BJ (cell line): ENCODE measurements at regions not wholly inside any gene's neighbourhood (a gene's known extent, or its start where the extent isn't known, plus 50 kb on each side); places are given as distances from the start of the nearest gene placed in this dataset.

Experiments
- CTCF ChIA-PET: fragments of 350-600 bp; formaldehyde crosslinking; extraction: SDS; loops from one replicate; lab custom pipeline; 2021; ENCODE audit warnings: antibody characterized with exemption, inconsistent platforms; lab: Yijun Ruan, JAX
- POLR2A ChIA-PET: fragments of 300-600 bp; sonication (Branson Sonifier 250); formaldehyde crosslinking; extraction: SDS; loops from one replicate; lab custom pipeline; 2021; ENCODE audit warnings: antibody characterized with exemption; lab: Charles Lee
- DNase-seq: peaks from one replicate; pipeline ENCODE4 v3.0.0-alpha.2; 2011; ENCODE audit warnings: low read depth
- H3K27me3 ChIP-seq: 2 replicates; pipeline ENCODE4 v1.6.0; 2011; ENCODE audit warnings: low read length; ENCODE audit not compliant: control insufficient read depth, insufficient read depth
- H3K36me3 ChIP-seq: 2 replicates; pipeline ENCODE4 v1.5.1; 2011; ENCODE audit warnings: low read length; ENCODE audit not compliant: control insufficient read depth, insufficient read depth
- H3K4me3 ChIP-seq: 2 replicates; pipeline ENCODE4 v1.5.1; 2011; ENCODE audit warnings: low read depth, mild to moderate bottlenecking, control low read depth, low read length
- TF ChIP-seq, protein P1 (sequence below): IDR thresholded peaks from 2 replicates; pipeline ENCODE4 v1.5.1; 2011; ENCODE audit warnings: low read depth, mild to moderate bottlenecking, control low read depth, inconsistent platforms, low read length, moderate library complexity; ENCODE audit not compliant: insufficient read depth

DNA sequence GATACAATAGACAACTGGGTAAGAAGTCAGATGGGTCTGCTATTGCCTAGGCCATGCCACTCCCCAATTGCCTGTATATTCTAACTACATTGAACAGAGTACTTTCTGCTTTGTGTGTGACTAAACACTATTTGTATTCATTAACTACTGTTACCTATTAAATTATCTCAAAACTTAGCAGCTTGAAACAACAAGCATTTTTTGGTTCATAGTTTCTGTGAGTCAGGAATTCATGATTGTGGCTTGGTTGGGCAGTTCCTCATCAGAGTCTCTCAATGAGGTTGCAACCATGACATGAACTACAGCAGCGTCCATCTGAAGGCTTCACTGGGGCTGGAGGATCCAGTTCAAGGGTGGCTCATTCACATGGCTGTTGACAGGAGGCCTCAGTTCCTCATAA is 205.7 kb downstream of the EN1 start:
- no peaks in the 10 kb centered on the region for H3K36me3 ChIP-seq
- TF ChIP-seq, protein P1, sequence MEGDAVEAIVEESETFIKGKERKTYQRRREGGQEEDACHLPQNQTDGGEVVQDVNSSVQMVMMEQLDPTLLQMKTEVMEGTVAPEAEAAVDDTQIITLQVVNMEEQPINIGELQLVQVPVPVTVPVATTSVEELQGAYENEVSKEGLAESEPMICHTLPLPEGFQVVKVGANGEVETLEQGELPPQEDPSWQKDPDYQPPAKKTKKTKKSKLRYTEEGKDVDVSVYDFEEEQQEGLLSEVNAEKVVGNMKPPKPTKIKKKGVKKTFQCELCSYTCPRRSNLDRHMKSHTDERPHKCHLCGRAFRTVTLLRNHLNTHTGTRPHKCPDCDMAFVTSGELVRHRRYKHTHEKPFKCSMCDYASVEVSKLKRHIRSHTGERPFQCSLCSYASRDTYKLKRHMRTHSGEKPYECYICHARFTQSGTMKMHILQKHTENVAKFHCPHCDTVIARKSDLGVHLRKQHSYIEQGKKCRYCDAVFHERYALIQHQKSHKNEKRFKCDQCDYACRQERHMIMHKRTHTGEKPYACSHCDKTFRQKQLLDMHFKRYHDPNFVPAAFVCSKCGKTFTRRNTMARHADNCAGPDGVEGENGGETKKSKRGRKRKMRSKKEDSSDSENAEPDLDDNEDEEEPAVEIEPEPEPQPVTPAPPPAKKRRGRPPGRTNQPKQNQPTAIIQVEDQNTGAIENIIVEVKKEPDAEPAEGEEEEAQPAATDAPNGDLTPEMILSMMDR: no peak
- ChIA-PET CTCF (interaction anchor here (1.7 kb wide), 1 partner anchor 21 kb away, joined by 6 read pairs; no protein-coding TSS in a partner anchor), POLR2A (no interaction called here)
- no peak overlapping the region for H3K4me3 ChIP-seq
- peaks cover 2% of the 10 kb centered on the region; the same call in 1 of the 2 replicates for H3K27me3 ChIP-seq
- DNase-seq: no peak

GRCh38 chr2:118639371-118639770 is 208.1 kb downstream of the EN1 start:
- DNase-seq: no peak
- POLR2A ChIA-PET: no interaction called here
- no peak overlapping the region for H3K4me3 ChIP-seq

DNA sequence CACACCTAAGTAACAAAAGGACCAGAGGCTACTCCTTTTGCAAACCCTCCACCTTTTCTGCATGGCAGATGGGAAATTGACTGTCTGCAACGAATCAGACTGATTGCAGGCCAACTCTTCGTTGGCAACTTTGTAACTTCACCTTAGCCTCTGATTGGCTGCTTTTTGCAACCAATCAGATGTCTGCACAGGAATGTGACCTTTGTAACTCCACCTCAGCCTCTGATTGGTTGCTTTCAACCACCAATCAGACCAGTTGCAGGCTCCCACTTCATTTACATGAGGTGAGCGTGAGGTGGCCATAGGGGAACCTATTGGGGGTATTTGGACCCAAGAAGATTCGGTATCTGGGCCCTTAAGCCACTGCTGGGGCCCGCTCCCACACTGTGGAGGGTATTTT is 209.0 kb downstream of the EN1 start:
- H3K36me3 ChIP-seq: no peaks in the 10 kb centered on the region
- TF ChIP-seq, protein P1: no peak
- ChIA-PET CTCF (no interaction called here), POLR2A (no interaction called here)
- DNase-seq: no peak
- H3K4me3 ChIP-seq: no peak overlapping the region
- no peaks in the 10 kb centered on the region; the same call in 1 of the 2 replicates for H3K27me3 ChIP-seq

More at GRCh38 chr2:118639371-118639770, 208.1 kb downstream of the EN1 start:
- Histone ChIP-seq H3K27me3 (peaks cover 2% of the 10 kb centered on the region; the same call in 1 of the 2 replicates), H3K36me3 (no peaks in the 10 kb centered on the region)
- CTCF ChIA-PET: no interaction called here
- TF ChIP-seq, protein P1: no peak

GRCh38 chr2:118635891-118636290 is 211.6 kb downstream of the EN1 start:
- TF ChIP-seq, protein P1: no peak
- no peak for DNase-seq
- POLR2A ChIA-PET: no interaction called here
- no peak overlapping the region for H3K4me3 ChIP-seq
- no peaks in the 10 kb centered on the region; the same call in 1 of the 2 replicates for H3K27me3 ChIP-seq
- CTCF ChIA-PET: no interaction called here
- no peaks in the 10 kb centered on the region for H3K36me3 ChIP-seq

DNA sequence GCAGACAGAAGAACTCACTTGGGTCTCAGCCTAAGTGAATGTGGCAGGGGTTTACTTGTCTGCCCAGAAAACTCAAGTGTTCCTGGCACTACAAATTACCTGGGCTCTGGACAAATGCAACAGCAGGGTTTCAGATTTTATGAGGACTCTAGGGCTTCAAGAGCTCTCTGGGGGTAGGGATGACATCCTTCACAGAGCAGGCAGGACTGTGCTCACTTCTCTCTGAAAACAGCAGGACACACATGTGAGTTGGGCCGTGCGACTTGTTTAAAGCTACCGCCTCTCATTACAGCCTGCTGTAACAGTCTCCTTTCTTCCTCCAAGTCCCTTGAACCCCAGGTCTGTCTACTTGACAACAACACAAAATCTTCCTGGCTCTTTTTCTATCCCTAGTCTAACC is 212.6 kb downstream of the EN1 start:
- no peak for DNase-seq
- ChIA-PET POLR2A (no interaction called here), CTCF (no interaction called here)
- Histone ChIP-seq H3K36me3 (no peaks in the 10 kb centered on the region), H3K4me3 (no peak overlapping the region), H3K27me3 (no peaks in the 10 kb centered on the region; the same call in 1 of the 2 replicates)
- TF ChIP-seq, protein P1: no peak
